NCI-H345 treated with DMSO at 0.1 percent for 48 hours (cell line): ENCODE measurements at regions not wholly inside any gene's neighbourhood (a gene's known extent, or its start where the extent isn't known, plus 50 kb on each side); places are given as distances from the start of the nearest gene placed in this dataset.

Source experiments
- DNase-seq: peaks from one replicate; lab custom pipeline; 2025; ENCODE audit not compliant: unreplicated experiment; lab: John Stamatoyannopoulos, UW

DNA sequence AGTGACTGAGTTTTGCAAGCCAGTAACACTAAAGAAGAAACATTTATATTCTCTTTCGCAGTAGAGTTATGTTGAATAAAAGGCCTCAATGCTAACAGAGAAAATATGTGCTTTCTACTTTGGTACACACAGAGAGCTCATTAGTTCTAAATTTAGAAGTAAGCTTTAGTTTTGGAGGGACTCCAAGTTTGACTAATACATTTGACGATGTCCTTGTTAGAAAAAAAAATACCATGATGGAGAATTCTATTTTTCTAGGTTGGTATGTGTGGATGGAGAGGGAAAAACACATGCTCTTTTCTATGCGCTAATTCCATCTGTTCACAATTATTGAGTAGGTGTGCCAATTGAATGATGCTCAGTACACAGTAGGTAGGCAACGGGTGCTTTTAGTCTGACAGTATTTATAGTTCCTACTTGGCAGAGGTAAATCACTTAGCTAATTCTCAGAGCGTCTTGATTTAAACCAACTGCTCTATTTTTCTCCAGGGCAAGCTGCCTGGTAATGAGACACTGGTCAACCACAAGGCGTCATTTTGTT is 327.2 kb upstream of the AKR1E2 start:
- DNase-seq = peak; percentile 5

DNA sequence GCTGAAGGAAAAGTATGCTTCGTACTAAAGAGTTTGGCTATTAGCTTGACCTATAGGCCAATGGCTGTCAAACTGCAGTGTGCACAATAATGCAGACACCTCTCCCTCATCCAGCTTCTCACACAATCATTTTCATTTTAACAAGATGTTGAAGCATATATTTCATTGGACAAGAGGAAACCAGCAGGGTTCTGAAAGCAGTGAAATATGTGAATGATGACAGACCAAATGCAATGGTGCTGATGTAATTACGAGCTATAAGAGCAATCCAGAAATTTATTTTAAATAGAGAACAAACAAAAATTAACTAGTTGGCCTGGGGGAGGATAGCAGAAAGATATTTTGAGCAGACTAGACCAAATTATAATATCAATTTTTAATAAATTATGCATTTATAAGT is 331.5 kb upstream of the AKR1E2 start:
- no peak for DNase-seq

DNA sequence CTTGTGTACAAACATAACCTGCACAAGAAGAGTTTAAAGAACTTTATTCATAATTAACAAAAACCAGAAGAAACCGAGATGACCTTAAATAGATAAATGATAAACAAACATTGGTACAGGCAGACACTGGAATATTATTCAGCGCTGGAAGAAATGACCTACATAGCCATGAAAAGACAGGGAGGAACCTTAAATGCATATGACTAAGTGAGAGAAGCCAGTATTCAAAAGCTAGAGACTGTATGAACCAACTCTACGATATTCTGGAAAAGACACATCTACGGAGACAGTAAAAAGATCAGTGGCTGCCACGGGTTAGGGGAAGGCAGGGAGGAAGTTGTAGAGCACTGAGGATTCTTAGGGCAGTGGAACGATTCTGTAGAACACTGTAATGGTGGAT is 333.8 kb upstream of the AKR1E2 start:
- DNase-seq = no peak

DNA sequence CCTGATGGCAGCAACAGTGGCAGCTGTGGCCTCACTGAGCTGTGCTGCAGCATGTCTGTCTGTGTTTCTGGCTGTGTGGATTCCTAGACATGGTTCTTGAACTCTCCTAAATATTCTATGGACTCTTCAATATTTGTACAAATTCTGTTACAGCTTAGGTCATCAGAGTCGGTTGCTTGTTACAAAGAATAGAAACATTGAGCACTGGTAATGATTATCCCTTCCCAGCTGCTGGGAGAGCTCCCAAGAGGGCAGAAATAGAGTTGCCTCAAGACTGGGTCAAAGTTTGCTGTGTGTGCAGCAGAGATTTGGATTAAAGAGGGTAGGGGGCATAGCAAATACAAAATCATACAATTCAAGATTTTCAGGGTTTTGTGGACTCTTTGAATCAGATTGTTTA is 337.1 kb upstream of the AKR1E2 start:
- no peak for DNase-seq

DNA sequence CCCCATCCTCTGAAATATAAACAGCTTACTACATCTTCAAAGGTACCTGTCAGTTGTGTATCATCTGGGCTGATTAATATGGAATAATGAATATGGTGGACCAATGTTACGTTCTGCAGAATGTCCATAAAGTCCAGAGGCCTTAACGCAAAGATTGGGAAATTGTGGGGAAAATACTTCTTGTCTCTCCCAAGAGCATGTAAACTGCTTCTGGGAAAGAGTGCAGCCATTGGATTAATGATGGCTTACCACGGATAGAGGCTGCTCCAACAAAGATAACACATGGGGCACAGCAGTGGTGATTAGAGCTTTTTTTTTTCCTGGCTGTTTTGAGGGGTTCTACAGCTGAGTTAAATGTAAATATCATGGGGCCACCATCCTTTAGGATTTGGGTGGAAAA is 340.4 kb upstream of the AKR1E2 start:
- no peak for DNase-seq

DNA sequence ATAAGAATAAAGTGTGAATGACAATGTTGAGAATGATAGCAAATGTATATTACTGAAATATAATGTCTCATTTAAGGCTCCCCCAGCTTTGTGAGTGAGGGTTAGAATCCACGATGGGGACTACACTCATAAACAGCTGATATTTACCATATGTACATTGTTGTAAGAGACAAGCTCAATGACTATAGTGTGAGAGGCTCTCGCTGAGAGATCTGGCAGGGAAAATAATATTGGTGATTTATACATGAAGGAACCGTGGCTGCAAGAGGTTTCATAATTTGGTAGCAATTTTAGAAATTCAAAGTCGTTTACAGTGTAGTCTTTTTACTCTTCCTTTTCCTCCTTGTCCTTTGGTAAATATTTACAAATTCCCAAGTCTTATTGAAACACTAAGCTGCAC is 342.2 kb upstream of the AKR1E2 start:
- no peak for DNase-seq

DNA sequence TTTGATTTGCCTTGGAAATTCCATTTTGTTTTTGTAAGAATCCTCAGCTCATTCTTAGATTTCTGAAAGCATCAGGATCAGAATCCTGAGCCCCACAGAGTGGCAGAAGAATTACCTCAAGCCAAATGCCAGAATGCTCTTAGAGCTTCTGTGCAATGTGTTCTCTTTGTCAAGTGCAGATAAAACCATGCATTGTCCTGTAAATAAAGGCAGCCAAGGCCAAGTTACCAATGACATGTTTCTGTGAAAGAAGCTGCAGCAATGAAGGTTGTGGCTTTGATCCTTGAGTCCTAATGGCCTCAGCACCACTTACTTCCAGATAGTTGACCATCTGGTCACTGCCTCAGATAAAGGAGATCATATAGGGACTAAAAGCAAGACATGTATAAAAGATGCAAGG is 343.3 kb upstream of the AKR1E2 start:
- DNase-seq = no peak

DNA sequence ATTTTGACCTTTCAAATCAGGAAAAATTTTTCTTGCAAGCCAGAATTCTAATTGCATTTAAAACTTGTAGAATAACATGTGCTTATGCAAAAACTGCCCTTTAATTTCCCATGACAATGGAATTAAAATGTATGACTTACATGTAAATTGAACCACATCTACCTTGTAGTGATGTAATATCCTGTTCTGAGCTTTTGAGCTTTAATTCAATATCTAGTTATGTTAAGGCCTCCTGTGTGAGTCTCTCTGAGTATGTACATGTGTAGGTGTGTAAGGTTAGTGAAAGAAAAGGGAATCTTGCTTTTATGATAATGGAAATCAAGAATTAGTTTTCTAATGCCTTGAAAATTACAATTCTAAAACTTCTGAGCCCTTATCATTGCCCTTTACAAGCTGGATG is 344.8 kb upstream of the AKR1E2 start:
- DNase-seq = no peak

DNA sequence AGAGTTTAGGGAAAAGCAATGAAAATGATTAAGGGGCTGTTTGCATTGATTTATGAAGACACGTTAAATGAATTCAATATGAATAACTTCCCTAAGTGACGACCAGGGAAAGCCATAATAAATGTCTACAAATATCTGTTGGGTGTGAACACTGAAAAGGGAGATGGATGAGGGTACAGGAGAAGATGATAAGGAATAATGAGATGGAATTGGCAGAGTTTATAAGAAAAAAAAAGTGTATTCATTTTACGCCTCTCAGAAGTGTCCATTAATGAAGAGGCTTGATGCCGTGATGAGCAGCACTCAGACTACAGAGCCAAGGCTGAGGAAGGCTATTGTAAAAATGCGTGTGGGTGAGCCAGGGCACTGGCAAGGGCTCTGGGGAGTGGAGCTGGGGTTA is 346.7 kb upstream of the AKR1E2 start:
- no peak for DNase-seq

DNA sequence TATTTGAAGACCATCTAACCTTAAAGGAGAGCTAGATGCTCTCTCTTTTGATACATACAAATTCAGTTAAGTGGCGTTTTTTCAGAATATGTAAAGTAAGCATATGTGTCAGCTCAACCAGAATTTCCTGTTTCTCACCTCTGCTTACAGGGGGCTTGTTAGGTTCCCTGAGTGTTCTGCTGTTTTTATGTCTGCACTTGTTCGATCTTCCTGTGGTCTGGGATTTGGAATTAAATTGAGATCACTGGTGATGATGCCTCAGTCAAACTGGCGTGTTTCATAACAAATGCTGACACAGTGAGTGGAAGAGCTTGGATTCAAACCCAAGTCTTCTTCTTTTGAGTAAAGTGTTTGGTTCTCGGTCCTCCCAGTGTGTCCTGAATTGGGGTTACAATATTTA is 348.3 kb upstream of the AKR1E2 start:
- no peak for DNase-seq

DNA sequence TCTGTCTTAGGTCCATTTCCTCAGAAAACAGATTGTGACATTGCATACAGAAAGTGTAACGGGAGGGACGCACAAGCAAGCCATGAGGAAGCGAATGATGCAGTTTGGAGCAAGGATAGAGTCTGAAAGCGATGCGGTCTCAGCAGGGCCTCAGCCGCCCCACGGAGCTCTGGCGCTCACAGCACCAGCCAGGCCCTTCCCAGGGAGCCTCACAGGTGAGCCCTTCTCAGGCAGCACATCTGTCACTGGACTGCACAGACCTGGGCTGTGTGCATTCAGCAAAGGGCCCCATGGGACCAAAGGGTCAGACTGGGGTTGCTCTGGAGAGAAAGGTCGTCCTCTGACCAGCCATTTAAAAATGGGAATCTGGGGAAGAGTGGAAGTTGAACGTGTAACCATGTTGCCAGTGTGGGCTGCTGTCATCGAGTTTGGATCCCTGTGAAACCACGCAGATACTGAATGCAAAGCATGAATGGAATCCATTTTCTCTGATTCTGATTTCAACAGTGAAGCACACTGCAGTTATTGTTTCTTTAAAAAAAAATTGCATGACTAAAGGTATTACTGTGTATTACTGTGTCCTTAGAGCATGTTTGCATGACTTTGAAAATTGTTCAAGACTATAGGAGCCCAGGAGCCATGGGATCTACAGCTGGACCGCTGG is 350.0 kb upstream of the AKR1E2 start:
- DNase-seq = no peak

DNA sequence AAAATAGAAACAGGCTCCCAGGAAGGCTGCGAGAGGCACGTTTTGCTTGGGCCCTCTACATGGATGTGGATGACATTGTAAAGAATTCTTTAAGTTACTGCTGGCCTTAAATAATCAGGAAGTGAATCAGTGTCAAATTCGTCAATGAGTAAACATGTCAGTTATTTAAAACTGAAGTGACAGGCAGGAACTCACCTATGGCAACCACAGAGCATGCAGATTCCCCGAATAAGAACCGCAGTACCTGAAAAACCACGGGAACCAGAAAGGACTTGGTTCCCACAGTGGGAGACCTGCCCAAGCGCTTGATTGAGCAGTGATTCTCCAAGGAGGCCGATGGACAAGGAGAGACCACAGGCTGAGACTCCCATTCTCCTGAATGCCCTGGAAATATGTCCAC is 351.2 kb upstream of the AKR1E2 start:
- DNase-seq = no peak

DNA sequence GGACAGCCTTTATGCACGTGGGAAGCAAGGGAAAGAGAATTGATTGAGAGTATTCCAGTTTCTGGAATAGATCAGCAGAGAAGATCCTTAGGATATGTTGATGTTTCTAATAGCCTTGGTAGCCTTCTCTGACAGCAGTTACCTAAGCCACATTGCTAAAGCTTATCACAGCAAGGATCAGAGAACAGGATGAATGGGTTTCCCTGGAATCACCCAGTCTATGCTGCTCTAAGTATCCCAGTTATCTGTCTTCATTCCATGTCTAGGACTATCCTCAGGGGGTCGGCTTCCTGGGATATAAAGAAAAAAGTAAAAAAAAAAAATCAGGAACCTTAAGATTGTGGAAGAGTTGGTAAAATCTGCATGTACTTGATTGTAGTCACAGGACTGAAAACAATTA is 352.0 kb upstream of the AKR1E2 start:
- DNase-seq = no peak

DNA sequence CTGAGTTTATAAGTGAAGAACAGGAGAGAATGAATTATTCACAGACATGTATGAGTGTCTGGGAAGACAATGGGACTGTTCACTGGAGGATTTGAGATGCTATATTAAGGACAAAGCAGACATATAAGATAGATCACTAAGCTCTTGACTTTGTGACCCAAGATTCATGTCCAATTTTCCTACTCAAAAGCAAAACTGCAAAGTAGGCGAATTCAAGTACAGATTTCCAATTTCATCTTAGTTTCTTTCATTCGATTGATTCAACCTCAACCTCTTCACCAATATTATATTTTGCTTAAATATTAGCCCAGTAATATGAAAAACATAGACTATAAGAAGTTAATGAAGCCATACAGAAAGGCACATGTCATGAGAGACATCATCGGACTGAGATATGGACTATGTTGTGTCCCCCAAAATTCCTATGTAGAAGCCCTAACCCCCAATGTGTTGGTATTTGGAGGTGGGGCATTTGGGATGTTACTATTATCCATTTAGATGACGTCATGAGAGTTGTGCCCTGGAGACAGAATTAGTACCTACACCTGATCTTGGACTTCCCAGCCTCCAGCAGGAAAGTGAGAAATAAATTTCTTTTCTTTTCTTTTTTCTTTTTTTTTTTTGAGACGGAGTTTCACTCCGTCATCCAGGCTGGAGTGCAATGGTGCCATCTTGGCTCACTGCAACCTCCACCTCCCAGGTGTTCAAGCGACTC is 353.7 kb upstream of the AKR1E2 start:
- no peak for DNase-seq

DNA sequence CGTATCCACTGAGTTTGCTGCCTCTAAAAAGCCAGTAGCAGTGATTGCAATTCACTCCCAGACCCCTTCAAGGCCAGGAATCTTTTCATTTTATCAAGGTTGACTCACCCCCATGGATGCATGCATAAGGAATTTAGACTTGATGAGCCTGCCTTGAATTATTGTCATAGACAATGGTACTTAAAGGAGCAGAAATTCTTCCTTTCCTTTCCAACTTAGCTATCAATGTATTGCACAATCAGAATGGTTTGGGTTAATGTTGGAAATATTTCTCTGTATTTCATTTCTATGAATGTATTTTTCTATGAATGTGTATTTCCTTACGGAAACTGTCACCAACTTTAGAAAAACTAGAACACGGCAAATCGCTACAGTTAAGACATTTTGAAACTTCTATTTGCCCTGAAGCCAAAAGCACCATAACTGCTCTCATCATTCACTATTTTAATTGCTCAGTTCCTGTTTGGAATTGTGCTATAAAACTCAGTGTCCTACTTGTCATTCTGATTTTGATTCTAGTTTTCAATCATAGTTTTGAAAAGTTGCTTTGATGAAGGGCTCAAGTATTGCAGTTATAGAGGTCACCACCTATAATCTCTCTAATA is 355.7 kb upstream of the AKR1E2 start:
- no peak for DNase-seq

DNA sequence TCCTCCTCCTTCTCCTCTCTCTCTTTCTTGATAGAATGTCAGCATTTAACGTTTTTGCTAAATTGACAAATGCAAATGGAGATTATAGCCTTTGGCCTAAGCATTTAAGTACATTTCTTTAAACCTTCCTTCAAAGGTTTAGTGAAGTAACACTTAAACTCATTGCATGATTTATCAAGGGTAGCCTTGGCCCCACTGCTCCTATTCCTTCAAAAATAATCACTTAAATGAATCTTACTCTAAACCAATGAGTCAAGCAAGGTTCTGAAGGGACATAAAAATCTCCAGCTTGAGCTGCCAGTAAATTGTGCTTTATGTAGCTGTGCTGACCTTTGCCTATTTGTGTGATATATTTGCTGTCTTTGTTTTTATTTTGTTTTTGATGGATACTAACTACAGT is 358.5 kb upstream of the AKR1E2 start:
- DNase-seq = no peak

DNA sequence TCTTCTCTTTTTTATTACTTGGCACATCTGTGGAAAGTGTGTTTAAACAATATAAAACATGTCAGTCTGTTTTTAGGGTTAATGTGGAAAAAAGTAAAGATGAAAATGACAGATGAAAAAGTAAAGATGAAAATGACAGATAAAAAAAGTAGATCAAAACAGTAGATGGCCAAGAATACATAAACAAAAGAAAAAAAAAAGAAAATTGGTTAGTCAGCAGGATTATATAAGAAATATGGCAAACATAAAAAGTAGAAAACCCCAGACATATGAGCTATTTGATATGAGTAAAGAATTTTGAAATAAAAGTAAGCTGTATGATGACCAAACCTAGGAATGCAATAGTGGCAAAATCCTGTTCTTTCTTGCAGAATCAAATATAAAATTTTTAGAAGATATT is 365.7 kb upstream of the AKR1E2 start:
- no peak for DNase-seq

DNA sequence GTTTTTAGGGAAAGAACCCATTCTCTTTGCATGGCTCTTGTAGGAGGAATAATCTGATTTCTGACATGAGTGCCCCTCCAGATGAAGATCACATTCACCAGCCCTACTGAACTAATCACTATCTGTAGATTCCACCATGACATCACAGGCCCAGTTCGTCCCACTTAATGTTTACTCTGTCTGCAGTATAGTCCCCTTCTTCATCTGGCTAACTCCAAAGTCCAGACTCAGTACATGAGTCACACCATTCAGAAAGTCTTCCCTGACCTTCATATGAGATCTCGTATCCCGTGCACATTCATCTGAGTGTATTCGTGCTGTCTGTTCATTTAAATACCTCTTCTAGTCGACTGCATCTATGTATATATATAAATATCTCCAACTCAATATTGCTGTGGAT is 366.5 kb upstream of the AKR1E2 start:
- no peak for DNase-seq

DNA sequence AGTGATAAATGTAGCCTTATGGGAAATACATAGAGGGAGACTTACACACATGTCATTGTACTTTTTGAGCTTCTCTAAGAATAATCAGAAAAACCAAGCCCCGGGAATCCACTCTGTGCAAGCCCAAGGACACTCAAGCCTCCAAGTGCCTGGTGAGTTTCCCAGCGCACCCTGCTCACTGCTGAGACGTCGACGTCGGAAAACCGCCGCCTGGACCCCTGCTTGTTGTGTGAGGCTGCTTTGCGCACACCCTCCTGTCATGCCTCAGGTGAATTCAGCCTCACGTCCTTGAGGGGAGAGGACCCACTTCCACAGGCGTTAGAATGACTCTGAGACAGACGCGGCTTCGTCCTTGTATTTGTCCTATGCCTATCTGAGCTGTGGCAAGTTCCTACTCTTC is 368.4 kb upstream of the AKR1E2 start:
- no peak for DNase-seq

DNA sequence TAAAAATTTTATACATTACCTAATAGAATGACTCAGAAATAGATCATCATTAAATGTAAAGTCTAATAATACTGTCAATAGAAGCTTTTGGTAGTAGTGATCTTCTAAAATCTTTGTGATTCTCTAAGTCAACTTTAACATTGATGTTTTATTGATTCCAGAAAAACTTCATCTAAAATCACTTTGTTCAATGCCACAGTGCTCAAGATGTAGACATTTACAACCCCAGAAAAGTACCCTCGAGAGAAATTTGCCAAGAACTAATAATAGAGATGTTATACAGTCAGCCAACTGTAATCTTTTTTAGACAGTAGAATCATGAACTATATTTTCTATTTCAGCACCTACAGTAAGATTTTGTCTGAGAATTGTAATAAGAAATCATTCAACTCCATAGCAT is 369.2 kb upstream of the AKR1E2 start:
- no peak for DNase-seq

DNA sequence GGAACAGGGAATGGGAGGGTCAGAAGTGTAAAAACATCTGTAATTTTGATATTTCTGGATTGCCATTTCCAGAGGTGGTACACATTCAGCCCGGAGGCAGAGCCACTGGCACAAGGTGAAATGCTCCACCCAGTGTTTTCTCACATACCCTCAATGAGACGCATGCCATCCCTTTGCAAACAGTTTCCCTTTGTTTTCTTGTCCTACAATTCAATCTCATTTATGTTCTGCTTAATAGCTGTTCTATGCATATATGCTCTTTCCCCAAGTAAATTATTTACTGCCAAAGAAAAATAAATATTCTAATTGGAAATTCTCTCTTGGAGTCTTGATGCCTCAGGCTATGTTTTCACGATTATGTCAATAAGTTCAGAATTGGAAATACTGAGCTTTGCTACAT is 369.7 kb upstream of the AKR1E2 start:
- no peak for DNase-seq

DNA sequence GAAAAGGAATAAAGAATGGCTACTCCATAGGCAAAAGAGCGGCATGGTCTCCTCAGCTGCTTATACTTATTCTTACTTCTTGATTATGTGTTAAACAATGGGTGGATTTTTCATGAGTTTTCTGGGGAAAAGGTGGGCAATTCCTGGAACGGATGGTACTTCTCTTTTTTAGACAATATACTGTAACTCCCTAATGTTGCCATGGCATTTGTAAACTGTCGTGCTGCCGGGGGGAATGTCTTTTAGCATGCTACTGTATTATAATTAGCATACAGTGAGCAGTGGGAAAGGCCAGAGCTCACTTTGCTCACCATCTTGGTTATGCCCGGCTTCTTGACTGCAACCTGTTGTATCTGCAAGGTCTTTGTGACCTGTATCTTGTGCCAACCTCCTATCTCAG is 372.1 kb upstream of the AKR1E2 start:
- no peak for DNase-seq
